ENCODE measurements at regions not wholly inside any gene's neighbourhood (a gene's known extent, or its start where the extent isn't known, plus 50 kb on each side); places are given as distances from the start of the nearest gene placed in this dataset.

- TF ChIP-seq CTCF (IDR thresholded peaks at IDR 0.05) (no peak), EZH2 (IDR thresholded peaks at IDR 0.05; ENCODE audit: borderline replicate concordance, insufficient read depth, low read depth, low read length, poor library complexity, severe bottlenecking) (no peak)
Measured at GRCh38 chr21:43355266-43355924, 71.5 kb downstream of the SIK1 start.

Measured in B cell (primary cell).